ENCODE measurements at regions not wholly inside any gene's neighbourhood (a gene's known extent, or its start where the extent isn't known, plus 50 kb on each side); places are given as distances from the start of the nearest gene placed in this dataset.

GRCh38 chr16:59719121-59719520 is 985.0 kb upstream of the GOT2 start:
- H3K36me3 ChIP-seq (ENCODE audit: insufficient read depth), result no peaks in the 10 kb centered on the region
- no peaks in the 10 kb centered on the region for H3K27me3 ChIP-seq (ENCODE audit: insufficient read depth)
- no peaks in the 10 kb centered on the region for H3K9me2 ChIP-seq (ENCODE audit: insufficient read depth)
- peaks cover 4% of the 10 kb centered on the region; the same call in 2 of the 3 replicates for H3K4me1 Mint-ChIP-seq
- ATAC-seq (no peak), DNase-seq (ENCODE audit: low spot score) (no peak)
- H3F3A ChIP-seq (replicated peaks; ENCODE audit: low read depth), result no peaks in the 10 kb centered on the region
- no peak for TF ChIP-seq EZH2phosphoT487 (IDR thresholded peaks at IDR 0.05; ENCODE audit: unreplicated experiment)
- no peak for TF ChIP-seq STAT1 (IDR thresholded peaks at IDR 0.05; ENCODE audit: unreplicated experiment)
- no peak for TF ChIP-seq ZNF462 (CRISPR knock-in tag; IDR thresholded peaks at IDR 0.05)
- no peak for TF ChIP-seq REST (IDR thresholded peaks at IDR 0.05; ENCODE audit: unreplicated experiment)
- TF ChIP-seq ZNF331 (CRISPR knock-in tag; IDR thresholded peaks at IDR 0.05; ENCODE audit: low read depth), result no peak
- TF ChIP-seq JUNB (IDR thresholded peaks at IDR 0.05; ENCODE audit: unreplicated experiment), result no peak
- TF ChIP-seq NANOG (IDR thresholded peaks at IDR 0.05; ENCODE audit: borderline replicate concordance), result no peak
- TF ChIP-seq CTCF (conservative IDR thresholded peaks at IDR 0.05; ENCODE audit: low read depth in 2 of 2), result no peak
- TF ChIP-seq ZNF114 (CRISPR knock-in tag; IDR thresholded peaks at IDR 0.05), result no peak
- no peak for TF ChIP-seq EZH2 (IDR thresholded peaks at IDR 0.05; ENCODE audit: low read depth, unreplicated experiment)
- no peak for TF ChIP-seq ETS1 (IDR thresholded peaks at IDR 0.05)
- TF ChIP-seq POLR2AphosphoS5 (IDR thresholded peaks at IDR 0.05; ENCODE audit: low read depth), result no peak
- TF ChIP-seq CREB1 (CRISPR knock-in tag; IDR thresholded peaks at IDR 0.05; ENCODE audit: low read depth), result no peak
- H2AFZ ChIP-seq, result no peak overlapping the region
- H3K27me3 Mint-ChIP-seq (ENCODE audit: insufficient read depth, low read depth, poor library complexity), result no peaks in the 10 kb centered on the region
- no peaks in the 10 kb centered on the region for H4K20me1 ChIP-seq (replicated peaks; ENCODE audit: insufficient read depth)
- no peak overlapping the region for H3K4me3 Mint-ChIP-seq
- no peak overlapping the region for H3K27ac ChIP-seq (ENCODE audit: low read depth)
- H3K36me3 Mint-ChIP-seq (ENCODE audit: low read depth), result no peaks in the 10 kb centered on the region
- no peak overlapping the region; the same call in 1 of the 2 replicates for H3K27ac Mint-ChIP-seq
- no peaks in the 10 kb centered on the region for H3K4me1 ChIP-seq (ENCODE audit: insufficient read depth)
- no peaks in the 10 kb centered on the region for H3K79me2 ChIP-seq (replicated peaks; ENCODE audit: insufficient read depth)
- H3K4me2 ChIP-seq, result no peak overlapping the region
- no peak overlapping the region for H3K4me3 ChIP-seq
- no peaks in the 10 kb centered on the region for H3K9me3 Mint-ChIP-seq
